Gastrocnemius medialis (tissue), 2 donors: ENCODE measurements at regions not wholly inside any gene's neighbourhood (a gene's known extent, or its start where the extent isn't known, plus 50 kb on each side); places are given as distances from the start of the nearest gene placed in this dataset.

ENCODE experiments used
- microRNA counts, 2 donors: library from miRNA; unstranded; fragments of <30 nt; microRNA quantifications; one replicate each; lab custom pipeline; 2016
- microRNA-seq, 2 donors: library from miRNA; unstranded; fragments of <30 nt; microRNA quantifications; one replicate each; pipeline ENCODE4, GENCODE V29; 2016; ENCODE audit warnings: borderline replicate concordance in 2 of 2

MicroRNAs in the stretch of these regions (microRNA counts, 767-probe panel; counts per million panel counts)
- microRNA hsa-miR-516b-5p (lab: Ali Mortazavi, UCI): 356 to 448 counts per million in 2 donors
- microRNA hsa-miR-517a-3p (lab: Ali Mortazavi, UCI): 356 to 448 counts per million in 2 donors
- microRNA hsa-miR-517b-3p (lab: Ali Mortazavi, UCI): 356 to 448 counts per million in 2 donors
- 356 to 448 counts per million in 2 donors for microRNA hsa-miR-518b (lab: Ali Mortazavi, UCI)
- microRNA hsa-miR-518c-3p (lab: Ali Mortazavi, UCI): 356 to 448 counts per million in 2 donors
- microRNA hsa-miR-518e-3p (lab: Ali Mortazavi, UCI): 356 to 448 counts per million in 2 donors
- 356 to 448 counts per million in 2 donors for microRNA hsa-miR-518f-3p (lab: Ali Mortazavi, UCI)
- 356 to 448 counts per million in 2 donors for microRNA hsa-miR-519d (lab: Ali Mortazavi, UCI)
- microRNA hsa-miR-520b (lab: Ali Mortazavi, UCI): 356 to 448 counts per million in 2 donors
- microRNA hsa-miR-520c-3p (lab: Ali Mortazavi, UCI): 356 to 448 counts per million in 2 donors
- 356 to 448 counts per million in 2 donors for microRNA hsa-miR-520d-3p (lab: Ali Mortazavi, UCI)
- microRNA hsa-miR-520d-5p+hsa-miR-518a-5p+hsa-miR-527 (lab: Ali Mortazavi, UCI): 356 to 448 counts per million in 2 donors
- microRNA hsa-miR-520g (lab: Ali Mortazavi, UCI): 356 to 448 counts per million in 2 donors
- microRNA hsa-miR-521 (lab: Ali Mortazavi, UCI): 356 to 448 counts per million in 2 donors
- 356 to 448 counts per million in 2 donors for microRNA hsa-miR-523-3p (lab: Ali Mortazavi, UCI)
- 356 to 448 counts per million in 2 donors for microRNA hsa-miR-524-3p (lab: Ali Mortazavi, UCI)
- microRNA hsa-miR-524-5p (lab: Ali Mortazavi, UCI): 356 to 448 counts per million in 2 donors
- 356 to 448 counts per million in 2 donors for microRNA hsa-miR-525-3p (lab: Ali Mortazavi, UCI)
- microRNA hsa-miR-525-5p (lab: Ali Mortazavi, UCI): 356 to 448 counts per million in 2 donors
- microRNA hsa-miR-526a+hsa-miR-520c-5p+hsa-miR-518d-5p (lab: Ali Mortazavi, UCI): 356 to 448 counts per million in 2 donors

Small RNAs in the stretch of these regions (microRNA-seq; reads per million reads assigned to microRNA genes)
- gene MIR516B2 (1.2 to 1.7 reads per million in 2 donors), gene MIR517A (0 reads per million in 2 donors), gene MIR517B (0 reads per million in 2 donors), gene MIR518B (80.2 to 129 reads per million in 2 donors), gene MIR518C (23.1 to 39.0 reads per million in 2 donors), gene MIR518E (15.4 to 16.6 reads per million in 2 donors), gene MIR518F (35.9 to 41.4 reads per million in 2 donors), gene MIR519D (12.8 to 16.6 reads per million in 2 donors), gene MIR520B (0 reads per million in 2 donors), gene MIR520C (0 reads per million in 2 donors), gene MIR520D (10.2 to 17.7 reads per million in 2 donors), gene MIR520G (16.2 to 39.0 reads per million in 2 donors), gene MIR521-2 (0 reads per million in 2 donors), gene MIR523 (14.5 to 33.1 reads per million in 2 donors), gene MIR524 (2.4 to 2.6 reads per million in 2 donors), gene MIR525 (2.4 to 2.6 reads per million in 2 donors), gene MIR526A1 (1.2 to 1.7 reads per million in 2 donors), gene MIR526A2 (0 reads per million in 2 donors)
